H9 (cell line): ENCODE measurements at regions not wholly inside any gene's neighbourhood (a gene's known extent, or its start where the extent isn't known, plus 50 kb on each side); places are given as distances from the start of the nearest gene placed in this dataset.

Source experiments
- DNase-seq: peaks from one replicate; pipeline ENCODE4 v3.0.0-alpha.2; 2017
- H2AFZ ChIP-seq: one replicate; pipeline ENCODE4 v1.6.1; 2013; ENCODE audit warnings: mild to moderate bottlenecking, low read length, control low read depth, moderate library complexity
- H2AK5ac ChIP-seq: 2 replicates; pipeline ENCODE4 v1.6.1; 2013; ENCODE audit warnings: low read length, control low read depth, mixed read lengths; ENCODE audit not compliant: insufficient read length
- H2BK120ac ChIP-seq: one replicate; pipeline ENCODE4 v1.6.1; 2013; ENCODE audit warnings: low read depth, mild to moderate bottlenecking, low read length, control low read depth, inconsistent platforms; ENCODE audit not compliant: poor library complexity, severe bottlenecking
- H2BK12ac ChIP-seq: 2 replicates; pipeline ENCODE4 v1.6.1; 2013; ENCODE audit warnings: low read length, control low read depth, mixed read lengths, low read depth; ENCODE audit not compliant: insufficient read length
- H2BK15ac ChIP-seq: 2 replicates; pipeline ENCODE4 v1.6.1; 2013; ENCODE audit warnings: low read depth, low read length, control low read depth
- H2BK20ac ChIP-seq: one replicate; pipeline ENCODE4 v1.6.1; 2013; ENCODE audit warnings: low read depth, mild to moderate bottlenecking, low read length, control low read depth, inconsistent platforms; ENCODE audit not compliant: poor library complexity, severe bottlenecking
- H2BK5ac ChIP-seq: 2 replicates; pipeline ENCODE4 v1.6.1; 2013; ENCODE audit warnings: low read length, control low read depth, mixed read lengths; ENCODE audit not compliant: insufficient read length
- H3K14ac ChIP-seq: 2 replicates; pipeline ENCODE4 v1.6.1; 2013; ENCODE audit warnings: low read length, control low read depth; ENCODE audit not compliant: insufficient read depth
- H3K18ac ChIP-seq: 2 replicates; pipeline ENCODE4 v1.6.1; 2013; ENCODE audit warnings: low read depth, mild to moderate bottlenecking, mixed read lengths, low read length, control low read depth; ENCODE audit not compliant: insufficient read length
- H3K23ac ChIP-seq: 2 replicates; pipeline ENCODE4 v1.6.1; 2013; ENCODE audit warnings: low read length, control low read depth, mixed read lengths, low read depth; ENCODE audit not compliant: insufficient read length
- H3K23me2 ChIP-seq: 2 replicates; pipeline ENCODE4 v1.6.1; 2013; ENCODE audit warnings: low read depth, mild to moderate bottlenecking, mixed read lengths, low read length, control low read depth; ENCODE audit not compliant: insufficient read length, poor library complexity, severe bottlenecking
- H3K27ac ChIP-seq: 2 replicates; pipeline ENCODE4 v1.5.1; 2013; ENCODE audit warnings: low read length, control low read depth, mixed read lengths, low read depth; ENCODE audit not compliant: insufficient read length
- H3K27me3 ChIP-seq: 2 replicates; pipeline ENCODE4 v1.6.1; 2013; ENCODE audit warnings: low read length, control low read depth, inconsistent platforms; ENCODE audit not compliant: insufficient read depth
- H3K4ac ChIP-seq: 2 replicates; pipeline ENCODE4 v1.6.1; 2013; ENCODE audit warnings: low read depth, mild to moderate bottlenecking, control low read depth, inconsistent platforms, low read length, moderate library complexity
- H3K4me1 ChIP-seq: 2 replicates; pipeline ENCODE4 v1.6.1; 2013; ENCODE audit warnings: low read length, control low read depth, inconsistent platforms; ENCODE audit not compliant: insufficient read depth
- H3K4me2 ChIP-seq: 2 replicates; pipeline ENCODE4 v1.6.1; 2013; ENCODE audit warnings: low read length, control low read depth, mixed read lengths; ENCODE audit not compliant: insufficient read length, insufficient read depth
- H3K56ac ChIP-seq: 2 replicates; pipeline ENCODE4 v1.6.1; 2013; ENCODE audit warnings: low read depth, mild to moderate bottlenecking, mixed read lengths, low read length, control low read depth; ENCODE audit not compliant: insufficient read length
- H3K79me1 ChIP-seq: 2 replicates; pipeline ENCODE4 v1.6.1; 2013; ENCODE audit warnings: low read depth, mild to moderate bottlenecking, moderate library complexity, low read length, control low read depth, inconsistent platforms; ENCODE audit not compliant: insufficient read depth, poor library complexity, severe bottlenecking
- H3K79me2 ChIP-seq: 2 replicates; pipeline ENCODE4 v1.6.1; 2013; ENCODE audit warnings: low read length, control low read depth, inconsistent platforms; ENCODE audit not compliant: insufficient read depth
- H3K9ac ChIP-seq: 2 replicates; pipeline ENCODE4 v1.6.1; 2013; ENCODE audit warnings: low read length, control low read depth, mixed read lengths; ENCODE audit not compliant: insufficient read length; ENCODE audit errors: extremely low read depth
- H3K9me3 ChIP-seq: one replicate; pipeline ENCODE4 v1.6.1; 2013; ENCODE audit warnings: low read depth, low read length, inconsistent platforms; ENCODE audit not compliant: control insufficient read depth
- H3T11ph ChIP-seq: one replicate; pipeline ENCODE4 v1.6.1; 2013; ENCODE audit warnings: mild to moderate bottlenecking, low read length, control low read depth, inconsistent platforms
- H4K20me1 ChIP-seq: one replicate; pipeline ENCODE4 v1.6.1; 2013; ENCODE audit not compliant: control insufficient read depth, insufficient read length, insufficient read depth
- H4K5ac ChIP-seq: 2 replicates; pipeline ENCODE4 v1.6.1; 2013; ENCODE audit warnings: low read depth, mild to moderate bottlenecking, mixed read lengths, low read length, control low read depth; ENCODE audit not compliant: insufficient read length
- H4K8ac ChIP-seq: replicated peaks from 2 replicates; pipeline ENCODE4 v1.6.1; 2013; ENCODE audit warnings: low read length, control low read depth, mixed read lengths, low read depth; ENCODE audit not compliant: insufficient read length
- H4K91ac ChIP-seq: 2 replicates; pipeline ENCODE4 v1.6.1; 2013; ENCODE audit warnings: low read depth, mild to moderate bottlenecking, moderate library complexity, mixed read lengths, low read length, control low read depth; ENCODE audit not compliant: insufficient read length
- H3K27ac Mint-ChIP-seq, 3 experiments: 2 replicates in 2 of 3; 3 replicates in 1 of 3; pipeline ENCODE4 v1.8.0; 2020 to 2021; ENCODE audit warnings: mixed read lengths in 3 of 3, mild to moderate bottlenecking in 1 of 3, moderate library complexity in 1 of 3
- H3K27me3 Mint-ChIP-seq: 2 replicates; pipeline ENCODE4 v1.8.0; 2021; ENCODE audit warnings: low read depth, mild to moderate bottlenecking, moderate library complexity, mixed read lengths
- H3K36me3 Mint-ChIP-seq, 3 experiments: 2 replicates in 2 of 3; 3 replicates in 1 of 3; pipeline ENCODE4 v1.8.0; 2020 to 2021; ENCODE audit warnings: low read depth in 3 of 3, mixed read lengths in 3 of 3; ENCODE audit not compliant: insufficient read depth in 1 of 3
- H3K4me1 Mint-ChIP-seq, 2 experiments: 2 replicates each; pipeline ENCODE4 v1.8.0; 2020; ENCODE audit warnings: mixed read lengths in 2 of 2
- H3K4me3 Mint-ChIP-seq, 2 experiments: 2 replicates in 1 of 2; 3 replicates in 1 of 2; pipeline ENCODE4 v1.8.0; 2020 to 2021; ENCODE audit warnings: mild to moderate bottlenecking in 2 of 2, mixed read lengths in 2 of 2, moderate library complexity in 1 of 2
- H3K9me3 Mint-ChIP-seq, 2 experiments: 2 replicates in 1 of 2; 3 replicates in 1 of 2; pipeline ENCODE4 v1.8.0; 2020; ENCODE audit warnings: mild to moderate bottlenecking in 2 of 2, mixed read lengths in 2 of 2, moderate library complexity in 1 of 2
- CTCF ChIP-seq: fragments of 200-600 bp; sonication (generic); conservative IDR thresholded peaks from 3 replicates; pipeline ENCODE4 v1.8.0; 2021; ENCODE audit warnings: antibody characterized with exemption, mild to moderate bottlenecking
- WGBS: extraction: QIAGEN DNeasy Blood & Tissue Kit; methylation state at CpG from one replicate; pipeline ENCODE4 v1.1.7; 2013; ENCODE audit warnings: missing lambda C conversion rate, low lambda C conversion rate, mixed read lengths; ENCODE audit not compliant: insufficient read length; ENCODE audit errors: extremely low coverage; 5-methylcytosine and 5-hydroxymethylcytosine counted together

- Mint-ChIP-seq H3K4me3 (no peak overlapping the region), H3K36me3 (no peaks in the 10 kb centered on the region), H3K27me3 (no peaks in the 10 kb centered on the region; the same call in none of the 2 replicates), H3K4me1 (peaks cover 0 to 3% of the 10 kb centered on the region in 2 experiments; a peak in 1 of 4 replicates), H3K9me3 (no peaks in the 10 kb centered on the region; a peak in 1 of 5 replicates), H3K27ac (no peak overlapping the region)
- no peak overlapping the region for H3K23ac ChIP-seq
- no peak overlapping the region for H3K27ac ChIP-seq
- H2BK5ac ChIP-seq, result no peak overlapping the region
- no peaks in the 10 kb centered on the region for H3K9me3 ChIP-seq
- H4K8ac ChIP-seq, result no peak overlapping the region
- no peak overlapping the region for H4K5ac ChIP-seq
- no peaks in the 10 kb centered on the region for H4K20me1 ChIP-seq
- no peak for TF ChIP-seq CTCF
- H3T11ph ChIP-seq, result no peak overlapping the region
- no peak overlapping the region for H2AFZ ChIP-seq
- no peak overlapping the region for H2BK20ac ChIP-seq
- no peaks in the 10 kb centered on the region for H3K79me1 ChIP-seq
- H3K9ac ChIP-seq, result no peak overlapping the region
- no peak overlapping the region for H2BK15ac ChIP-seq
- H3K23me2 ChIP-seq, result no peaks in the 10 kb centered on the region
- H3K27me3 ChIP-seq, result no peaks in the 10 kb centered on the region
- DNase-seq, result no peak
- no peaks in the 10 kb centered on the region for H3K4me1 ChIP-seq
- H3K14ac ChIP-seq, result no peak overlapping the region
- no peak overlapping the region for H3K4ac ChIP-seq
- no peak overlapping the region for H3K4me2 ChIP-seq
- no peak overlapping the region for H2BK120ac ChIP-seq
- no peak overlapping the region for H3K18ac ChIP-seq
- H4K91ac ChIP-seq, result no peak overlapping the region
- WGBS, result no CpG with 5 or more reads among the region's 5 CpGs
- H2BK12ac ChIP-seq, result no peak overlapping the region
- no peak overlapping the region for H3K56ac ChIP-seq
- no peak overlapping the region for H2AK5ac ChIP-seq
- H3K79me2 ChIP-seq, result no peaks in the 10 kb centered on the region
Measured at GRCh38 chr10:43978091-43978490, 329.4 kb upstream of the ZNF32 start.
